ENCODE measurements at regions not wholly inside any gene's neighbourhood (a gene's known extent, or its start where the extent isn't known, plus 50 kb on each side); places are given as distances from the start of the nearest gene placed in this dataset.
A peak's percentile ranks its signal among the peaks of the same experiment; 100 is the strongest.

DNA sequence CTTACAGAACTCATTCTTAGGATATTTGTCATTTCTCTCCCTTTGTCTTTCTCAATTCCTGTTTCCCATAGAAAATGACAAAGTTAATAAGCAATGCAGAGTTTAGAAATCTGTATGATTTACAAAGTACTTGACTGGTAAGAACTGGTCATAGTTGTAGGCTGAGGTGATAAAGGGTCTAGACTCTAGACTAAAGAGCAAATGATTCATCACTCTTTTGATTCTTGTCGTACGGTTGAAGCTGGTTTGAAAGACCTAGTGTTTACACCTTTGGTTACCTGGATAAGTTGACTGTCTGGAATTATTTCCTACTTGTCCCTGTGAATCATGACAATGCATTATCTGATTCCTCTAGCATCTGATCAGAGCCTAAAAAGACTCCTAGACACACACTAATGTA lies 58.9 kb upstream of the TP63 start:
- intact Hi-C loops (cut with DNase I): no loop called here
- Histone ChIP-seq H3K27ac (no peak overlapping the region), H3K4me3 (no peak overlapping the region), H3K27me3 (ENCODE audit: low read depth) (no peaks in the 10 kb centered on the region), H3K4me1 (no peaks in the 10 kb centered on the region), H3K9me3 (no peaks in the 10 kb centered on the region), H3K36me3 (no peaks in the 10 kb centered on the region)
- TF ChIP-seq CTCF (IDR thresholded peaks at IDR 0.05): no peak
- no peak for DNase-seq
- peak in 1 of 2 donors; percentile 44 for ATAC-seq

DNA sequence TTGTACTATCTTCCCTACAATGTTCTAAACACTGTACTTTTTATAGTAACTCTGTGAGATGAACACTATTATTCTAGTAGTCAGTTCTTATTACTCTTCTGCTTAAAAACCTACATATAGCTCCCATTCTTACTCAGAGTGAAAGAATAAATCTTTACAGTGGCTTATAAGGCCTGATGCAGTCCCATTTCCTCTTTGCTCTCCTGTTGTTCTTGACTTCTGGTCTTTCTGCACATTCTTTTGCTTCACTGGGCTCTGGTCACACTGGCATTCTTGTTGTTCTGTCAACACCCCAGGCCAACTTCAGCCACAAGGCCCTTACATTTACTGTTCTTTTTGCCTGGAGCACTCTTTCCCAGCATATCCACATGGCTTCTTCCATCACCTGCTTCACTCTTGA lies 58.2 kb upstream of the TP63 start:
- no peak for TF ChIP-seq CTCF (IDR thresholded peaks at IDR 0.05)
- H3K36me3 ChIP-seq: no peaks in the 10 kb centered on the region
- no peak overlapping the region for H3K27ac ChIP-seq
- H3K9me3 ChIP-seq: no peaks in the 10 kb centered on the region
- no peaks in the 10 kb centered on the region for H3K4me1 ChIP-seq
- intact Hi-C loops (cut with DNase I): no loop called here
- no peaks in the 10 kb centered on the region for H3K27me3 ChIP-seq (ENCODE audit: low read depth)
- H3K4me3 ChIP-seq: no peak overlapping the region
- ATAC-seq (no peak), DNase-seq (no peak)

DNA sequence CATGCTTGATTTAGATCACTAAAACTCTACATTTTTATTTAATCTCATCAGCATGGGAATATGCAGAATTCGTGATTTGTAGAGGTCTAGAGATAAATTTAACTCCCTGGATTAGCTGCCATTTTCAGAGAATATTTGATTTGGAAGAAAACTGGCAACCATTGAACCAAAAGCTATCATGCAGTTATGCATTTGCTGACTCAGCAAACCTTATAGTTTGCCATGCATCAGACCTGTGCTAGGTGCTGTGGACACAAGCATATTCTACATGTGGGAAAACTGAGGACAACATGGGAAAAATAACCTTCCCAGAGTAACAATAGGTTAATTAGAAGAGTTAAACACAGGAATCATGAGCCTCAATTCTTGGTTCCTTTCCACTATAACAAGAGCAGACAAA lies 54.7 kb upstream of the TP63 start:
- intact Hi-C loops (cut with DNase I): no loop called here
- Histone ChIP-seq H3K27me3 (ENCODE audit: low read depth) (no peaks in the 10 kb centered on the region), H3K4me1 (no peaks in the 10 kb centered on the region), H3K27ac (no peak overlapping the region), H3K4me3 (no peak overlapping the region), H3K36me3 (no peaks in the 10 kb centered on the region), H3K9me3 (no peaks in the 10 kb centered on the region)
- TF ChIP-seq CTCF (IDR thresholded peaks at IDR 0.05): no peak
- ATAC-seq: no peak
- DNase-seq: no peak

- intact Hi-C loops (cut with DNase I): no loop called here
- Histone ChIP-seq H3K9me3 (no peaks in the 10 kb centered on the region), H3K4me1 (no peaks in the 10 kb centered on the region), H3K27me3 (ENCODE audit: low read depth) (no peaks in the 10 kb centered on the region), H3K4me3 (no peak overlapping the region), H3K36me3 (no peaks in the 10 kb centered on the region), H3K27ac (no peak overlapping the region)
- no peak for DNase-seq
- no peak for TF ChIP-seq CTCF (IDR thresholded peaks at IDR 0.05)
- no peak for ATAC-seq
These were observed 53.9 kb upstream of the TP63 start for GRCh38 chr3:189577050-189577951.

DNA sequence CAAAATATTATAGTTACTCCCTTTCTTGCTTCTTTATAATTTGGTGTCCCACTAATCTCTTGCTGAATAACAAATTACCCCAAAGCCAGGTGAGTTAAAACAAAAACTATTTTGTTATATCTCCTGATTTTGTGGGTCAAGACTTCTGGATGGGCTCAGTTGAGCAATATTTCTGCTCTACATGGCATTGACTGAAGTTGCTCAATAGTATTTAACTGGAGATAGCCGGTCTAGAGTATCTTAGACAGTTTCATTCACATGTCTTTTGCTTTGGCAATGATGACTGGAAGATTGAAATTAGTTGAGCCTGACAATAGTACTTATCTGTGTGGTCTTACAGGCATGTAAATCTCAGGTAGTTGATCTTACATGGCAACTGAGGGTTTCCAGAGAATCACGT lies 51.0 kb upstream of the TP63 start:
- intact Hi-C loops (cut with DNase I): no loop called here
- no peak for ATAC-seq
- no peaks in the 10 kb centered on the region for H3K36me3 ChIP-seq

More for the DNA sequence above, 51.0 kb upstream of the TP63 start:
- Histone ChIP-seq H3K4me1 (no peaks in the 10 kb centered on the region), H3K27ac (no peak overlapping the region), H3K9me3 (no peaks in the 10 kb centered on the region), H3K27me3 (ENCODE audit: low read depth) (no peaks in the 10 kb centered on the region), H3K4me3 (no peak overlapping the region)
- TF ChIP-seq CTCF (IDR thresholded peaks at IDR 0.05): no peak
- no peak for DNase-seq
